SJCRH30 (cell line): ENCODE measurements at regions not wholly inside any gene's neighbourhood (a gene's known extent, or its start where the extent isn't known, plus 50 kb on each side); places are given as distances from the start of the nearest gene placed in this dataset.

Experiments
- DNase-seq, 2 experiments: peaks; one replicate each; pipeline ENCODE4 v3.0.0-alpha.2; 2015 to 2020
- H3K27ac ChIP-seq: fragments of 250-450 bp; sonication (Bioruptor Pico); 2 replicates; pipeline ENCODE4 v1.5.1; 2020; ENCODE audit warnings: mild to moderate bottlenecking, moderate library complexity
- H3K27me3 ChIP-seq: fragments of 250-450 bp; sonication (Bioruptor Pico); 2 replicates; pipeline ENCODE4 v1.5.1; 2020; ENCODE audit warnings: mild to moderate bottlenecking, moderate library complexity
- H3K36me3 ChIP-seq: fragments of 250-450 bp; sonication (Bioruptor Pico); 2 replicates; pipeline ENCODE4 v1.5.1; 2020; ENCODE audit warnings: mild to moderate bottlenecking, moderate library complexity
- H3K4me1 ChIP-seq: fragments of 250-450 bp; sonication (Bioruptor Pico); 2 replicates; pipeline ENCODE4 v1.5.1; 2020; ENCODE audit warnings: mild to moderate bottlenecking, moderate library complexity
- H3K4me3 ChIP-seq: fragments of 250-450 bp; sonication (Bioruptor Pico); 2 replicates; pipeline ENCODE4 v1.5.1; 2020; ENCODE audit warnings: mild to moderate bottlenecking, moderate library complexity
- H3K9me3 ChIP-seq: fragments of 250-450 bp; sonication (Bioruptor Pico); replicated peaks from 2 replicates; pipeline ENCODE4 v1.5.1; 2020; ENCODE audit warnings: mild to moderate bottlenecking, moderate library complexity

DNA sequence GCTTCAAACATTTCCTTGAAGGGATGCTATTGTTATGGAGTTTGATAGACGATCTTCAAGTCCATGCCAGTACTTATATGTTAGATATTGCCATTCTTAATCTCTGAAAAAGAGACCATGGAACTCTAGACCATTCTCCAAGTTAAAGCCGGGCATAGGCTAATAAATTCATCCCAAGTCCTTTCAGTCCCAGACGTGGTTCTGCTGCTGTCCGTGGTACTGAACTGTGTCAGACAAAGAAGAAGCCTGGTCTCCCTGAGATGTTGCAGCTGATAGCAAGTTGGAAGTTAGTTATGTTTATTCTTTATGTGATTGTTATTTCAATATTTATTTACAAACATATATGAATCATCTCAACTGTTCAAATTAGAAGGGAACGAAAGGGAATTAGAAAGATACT is 158.7 kb downstream of the NMUR2 start:
- Histone ChIP-seq H3K4me1 (no peaks in the 10 kb centered on the region), H3K4me3 (no peak overlapping the region), H3K9me3 (no peaks in the 10 kb centered on the region), H3K36me3 (no peaks in the 10 kb centered on the region), H3K27me3 (no peaks in the 10 kb centered on the region), H3K27ac (no peak overlapping the region)
- DNase-seq, result peak; percentile 49 to 68

- Histone ChIP-seq H3K27me3 (no peaks in the 10 kb centered on the region), H3K4me3 (no peak overlapping the region), H3K4me1 (no peaks in the 10 kb centered on the region), H3K36me3 (no peaks in the 10 kb centered on the region), H3K9me3 (no peaks in the 10 kb centered on the region), H3K27ac (no peak overlapping the region)
- DNase-seq, result no peak
Observed at GRCh38 chr5:152237531-152237930, 167.5 kb downstream of the NMUR2 start.

DNA sequence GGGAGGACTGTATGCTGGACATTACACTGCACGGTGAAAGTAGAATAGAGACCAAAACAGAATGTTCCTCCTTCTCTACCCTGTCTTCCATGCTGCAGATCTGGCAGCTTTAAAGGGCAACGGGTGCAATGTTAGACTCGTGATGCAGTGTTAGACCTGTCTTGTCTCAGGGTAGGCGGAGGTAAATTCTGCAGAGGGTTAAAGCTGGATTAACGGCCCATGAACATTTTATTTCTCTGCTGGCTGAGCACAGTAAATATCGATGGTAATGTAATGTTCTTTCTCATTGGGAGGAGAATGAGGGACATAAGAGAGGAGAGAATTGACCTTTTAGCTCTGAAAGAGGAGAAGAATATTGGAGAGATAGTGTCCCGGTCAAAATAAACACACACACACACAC is 178.9 kb downstream of the NMUR2 start:
- no peaks in the 10 kb centered on the region for H3K9me3 ChIP-seq
- H3K27ac ChIP-seq, result no peak overlapping the region
- H3K4me3 ChIP-seq, result no peak overlapping the region
- no peaks in the 10 kb centered on the region for H3K4me1 ChIP-seq
- H3K36me3 ChIP-seq, result no peaks in the 10 kb centered on the region
- no peak for DNase-seq
- no peaks in the 10 kb centered on the region for H3K27me3 ChIP-seq

DNA sequence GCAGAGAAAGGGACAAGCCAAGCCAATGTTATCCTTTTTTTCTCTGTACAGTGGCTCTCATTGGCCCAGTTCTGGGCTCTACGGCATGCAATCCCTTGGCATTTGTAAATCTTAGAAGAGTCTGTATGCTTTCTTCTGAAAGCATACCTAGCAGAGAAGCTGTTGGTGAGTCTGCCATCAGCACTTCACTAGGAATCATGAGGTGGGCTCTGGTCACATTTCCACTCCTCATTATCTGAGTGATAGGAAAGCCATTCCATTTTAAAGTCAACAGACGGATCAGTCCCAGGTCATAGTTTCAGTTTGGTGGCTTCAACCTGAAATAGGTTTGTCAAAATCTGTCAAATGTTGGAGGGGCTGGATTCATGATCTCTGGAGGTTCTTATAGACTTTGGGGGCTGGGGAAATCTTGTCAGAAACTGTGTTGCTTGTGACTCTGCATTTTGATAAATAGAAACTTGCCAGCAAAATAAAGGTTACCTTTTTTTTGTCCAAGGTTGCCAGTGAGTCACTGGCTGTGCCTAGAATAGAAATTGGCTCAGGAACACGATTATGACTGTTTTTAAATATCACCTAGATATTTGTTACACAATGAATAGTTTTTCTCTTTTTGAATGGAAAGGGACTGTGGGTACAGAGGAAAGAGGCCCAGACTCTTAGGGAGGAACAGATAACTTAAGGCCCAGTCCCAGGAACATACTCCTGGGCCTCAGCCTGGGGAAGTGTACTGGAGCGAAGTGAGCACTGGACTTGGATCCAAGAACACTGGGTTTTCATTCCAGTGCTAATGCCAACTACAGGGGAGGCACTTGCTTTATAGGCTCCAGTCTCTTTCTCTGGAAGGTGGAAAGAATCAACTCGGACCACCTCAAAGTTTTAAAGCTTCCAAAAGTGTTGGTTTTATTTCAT is 183.1 kb downstream of the NMUR2 start:
- no peaks in the 10 kb centered on the region for H3K4me1 ChIP-seq
- H3K36me3 ChIP-seq, result no peaks in the 10 kb centered on the region
- no peak overlapping the region for H3K4me3 ChIP-seq
- no peak overlapping the region for H3K27ac ChIP-seq
- DNase-seq, result no peak
- no peaks in the 10 kb centered on the region for H3K27me3 ChIP-seq
- no peaks in the 10 kb centered on the region for H3K9me3 ChIP-seq

- DNase-seq, result no peak
- H3K27me3 ChIP-seq, result no peaks in the 10 kb centered on the region
- H3K36me3 ChIP-seq, result no peaks in the 10 kb centered on the region
Observed at GRCh38 chr5:152218694-152219093, 186.4 kb downstream of the NMUR2 start.

DNA sequence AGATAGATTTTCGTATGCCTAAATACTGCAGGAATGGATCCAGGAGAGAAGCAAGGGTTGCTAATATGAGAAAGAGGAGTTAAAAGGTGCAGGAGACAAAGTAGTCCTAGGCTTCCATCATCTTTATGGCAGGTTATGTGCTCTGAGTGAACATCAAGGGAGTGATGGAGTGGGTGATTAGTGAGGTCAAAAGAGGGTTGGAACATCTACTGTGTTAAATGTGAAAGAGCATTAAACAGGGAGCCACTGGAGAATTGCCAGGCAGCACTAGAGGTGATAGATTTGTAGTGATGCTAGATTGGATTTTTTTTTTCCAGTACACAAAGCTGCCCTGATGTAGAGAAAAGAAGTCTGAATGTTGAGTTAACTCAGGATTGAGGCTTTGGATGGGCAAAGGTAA is 199.3 kb downstream of the NMUR2 start:
- Histone ChIP-seq H3K36me3 (no peaks in the 10 kb centered on the region), H3K27ac (no peak overlapping the region), H3K4me1 (no peaks in the 10 kb centered on the region), H3K9me3 (no peaks in the 10 kb centered on the region), H3K4me3 (no peak overlapping the region), H3K27me3 (0 out of 2 replicates have a peak, but pooled peaks cover 3% of the 10 kb centered on the region)
- DNase-seq, result no peak

More at GRCh38 chr5:152218694-152219093, 186.4 kb downstream of the NMUR2 start:
- Histone ChIP-seq H3K27ac (no peak overlapping the region), H3K9me3 (no peaks in the 10 kb centered on the region), H3K4me1 (no peaks in the 10 kb centered on the region), H3K4me3 (no peak overlapping the region)

DNA sequence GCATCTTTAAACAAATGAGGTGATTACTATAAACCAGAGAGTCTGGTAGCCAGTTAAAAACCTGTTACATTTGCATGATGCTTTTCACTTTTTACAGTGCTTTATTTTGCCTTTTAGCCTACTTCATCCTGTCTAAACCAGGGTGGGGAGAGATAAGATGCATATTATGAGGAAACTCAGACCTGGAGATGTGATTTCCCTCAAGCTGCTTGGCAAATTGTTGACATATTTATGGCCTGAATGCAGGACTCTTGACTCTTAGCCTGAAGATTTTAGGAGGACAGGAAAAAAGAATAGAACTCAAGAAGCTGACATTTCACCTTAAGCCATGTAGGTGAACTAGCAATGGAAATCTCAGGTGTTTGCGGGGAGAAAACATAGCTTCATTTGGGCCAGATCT is 202.8 kb downstream of the NMUR2 start:
- H3K4me1 ChIP-seq, result no peaks in the 10 kb centered on the region
- no peak overlapping the region for H3K4me3 ChIP-seq
- H3K9me3 ChIP-seq, result no peaks in the 10 kb centered on the region
- no peak for DNase-seq
- no peaks in the 10 kb centered on the region for H3K36me3 ChIP-seq
- no peak overlapping the region for H3K27ac ChIP-seq
- 0 out of 2 replicates have a peak, but pooled peaks cover 3% of the 10 kb centered on the region for H3K27me3 ChIP-seq

DNA sequence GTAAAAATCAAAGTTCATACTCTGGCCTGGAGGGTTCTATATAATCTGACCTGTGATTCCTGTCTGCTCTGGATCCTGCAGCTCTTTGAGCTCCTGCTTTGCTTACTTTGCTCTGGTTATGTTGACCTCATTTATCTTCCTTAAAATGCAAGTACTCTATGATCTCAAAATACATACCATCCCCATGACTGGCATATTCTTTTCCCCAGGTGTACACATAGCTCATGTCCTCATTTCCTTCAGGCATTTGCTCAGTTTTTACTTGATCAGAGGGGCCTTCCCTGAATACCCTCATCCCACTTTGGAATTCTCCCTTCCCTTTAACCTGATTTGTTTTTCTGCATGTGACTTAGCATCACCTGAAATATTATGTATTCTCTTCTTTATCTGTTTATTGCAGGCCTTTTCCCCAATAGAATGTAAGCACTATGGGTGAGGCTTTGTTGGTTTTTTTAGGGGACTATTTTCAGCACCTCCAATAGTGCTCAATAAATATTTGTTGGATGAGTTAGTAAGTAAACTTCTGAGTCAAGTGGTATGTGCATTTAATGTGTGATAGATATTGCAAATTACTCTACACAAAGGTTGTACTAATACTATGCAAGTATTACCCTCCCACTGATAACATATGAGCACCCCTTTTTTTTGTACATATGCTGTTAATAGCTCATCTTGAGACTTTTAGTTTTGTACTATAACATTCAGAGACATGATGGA is 211.5 kb downstream of the NMUR2 start:
- no peak overlapping the region for H3K4me3 ChIP-seq
- H3K9me3 ChIP-seq, result no peaks in the 10 kb centered on the region
- H3K27me3 ChIP-seq, result no peaks in the 10 kb centered on the region
- H3K36me3 ChIP-seq, result no peaks in the 10 kb centered on the region
- no peaks in the 10 kb centered on the region for H3K4me1 ChIP-seq
- H3K27ac ChIP-seq, result no peak overlapping the region
- DNase-seq, result no peak

- Histone ChIP-seq H3K27ac (no peak overlapping the region), H3K9me3 (no peaks in the 10 kb centered on the region), H3K36me3 (no peaks in the 10 kb centered on the region), H3K4me1 (no peaks in the 10 kb centered on the region), H3K27me3 (no peaks in the 10 kb centered on the region), H3K4me3 (no peak overlapping the region)
- no peak for DNase-seq
Observed at GRCh38 chr5:152188251-152188650, 216.8 kb downstream of the NMUR2 start.

DNA sequence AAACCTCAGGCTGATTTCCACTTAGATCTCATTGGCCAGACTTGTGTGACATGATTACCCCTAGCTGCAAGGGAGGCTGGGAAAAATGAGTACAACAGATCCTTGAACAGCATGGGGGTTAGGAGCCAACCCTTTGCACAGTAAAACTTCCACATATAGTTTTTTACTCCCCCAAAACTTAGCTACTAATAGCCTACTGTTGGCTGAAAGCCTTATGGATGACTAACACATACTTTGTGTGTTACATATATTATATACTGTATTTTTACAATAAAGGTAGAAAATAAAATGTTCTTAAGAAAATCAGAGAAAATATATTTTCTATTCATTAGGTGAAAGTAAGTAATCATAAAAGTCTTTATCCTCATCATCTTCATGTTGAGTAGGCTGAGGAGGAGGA is 217.4 kb downstream of the NMUR2 start:
- Histone ChIP-seq H3K36me3 (no peaks in the 10 kb centered on the region), H3K4me1 (no peaks in the 10 kb centered on the region), H3K9me3 (no peaks in the 10 kb centered on the region), H3K27ac (no peak overlapping the region), H3K4me3 (no peak overlapping the region), H3K27me3 (no peaks in the 10 kb centered on the region)
- no peak for DNase-seq

- no peak for DNase-seq
- H3K4me1 ChIP-seq, result no peaks in the 10 kb centered on the region
- no peaks in the 10 kb centered on the region for H3K9me3 ChIP-seq
- H3K4me3 ChIP-seq, result no peak overlapping the region
- no peaks in the 10 kb centered on the region for H3K36me3 ChIP-seq
- no peaks in the 10 kb centered on the region for H3K27me3 ChIP-seq
- no peak overlapping the region for H3K27ac ChIP-seq
Observed at GRCh38 chr5:152185547-152186245, 219.4 kb downstream of the NMUR2 start.

DNA sequence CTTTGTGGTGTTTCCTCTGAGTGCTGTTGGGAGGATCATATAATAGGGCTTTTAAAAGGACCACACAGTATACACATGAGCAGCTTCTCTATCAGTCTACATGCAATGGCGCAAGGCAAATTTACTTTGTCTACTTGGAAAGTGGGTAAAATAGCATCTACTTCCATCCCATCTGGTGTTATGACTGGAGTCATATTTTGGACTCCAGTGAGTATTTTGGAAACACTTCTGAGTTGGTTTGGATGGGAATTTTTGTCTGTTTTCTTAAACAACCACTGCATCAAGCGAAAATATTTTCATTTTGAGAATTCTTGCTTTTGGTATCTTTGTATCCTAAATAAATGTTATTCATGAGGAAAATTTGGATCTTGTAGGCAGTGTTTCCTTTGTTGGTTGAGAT is 220.8 kb downstream of the NMUR2 start:
- Histone ChIP-seq H3K4me1 (no peaks in the 10 kb centered on the region), H3K4me3 (no peak overlapping the region), H3K27ac (no peak overlapping the region), H3K9me3 (no peaks in the 10 kb centered on the region), H3K36me3 (no peaks in the 10 kb centered on the region), H3K27me3 (no peaks in the 10 kb centered on the region)
- no peak for DNase-seq

DNA sequence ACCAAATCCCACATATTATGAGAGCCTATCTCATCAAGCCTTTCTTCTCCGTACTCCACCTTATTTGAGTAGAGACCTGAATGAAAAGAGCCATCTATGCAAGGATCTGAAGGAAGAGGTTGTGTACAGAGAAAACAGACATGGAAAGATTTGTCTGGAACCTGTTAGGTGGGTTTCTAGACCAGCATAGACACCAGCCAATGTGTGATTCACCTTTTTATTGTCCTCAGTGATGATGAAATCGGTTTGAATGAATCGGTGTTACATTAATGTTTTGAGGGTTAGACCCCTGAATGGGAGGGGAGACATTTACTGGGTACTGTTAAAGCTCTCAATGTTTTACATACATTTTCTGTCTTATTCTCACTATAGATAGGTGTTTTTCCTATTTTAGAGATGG is 223.6 kb downstream of the NMUR2 start:
- H3K4me1 ChIP-seq, result no peaks in the 10 kb centered on the region
- H3K27me3 ChIP-seq, result no peaks in the 10 kb centered on the region
- no peak for DNase-seq
- H3K27ac ChIP-seq, result no peak overlapping the region
- no peaks in the 10 kb centered on the region for H3K36me3 ChIP-seq
- no peaks in the 10 kb centered on the region for H3K9me3 ChIP-seq
- no peak overlapping the region for H3K4me3 ChIP-seq

DNA sequence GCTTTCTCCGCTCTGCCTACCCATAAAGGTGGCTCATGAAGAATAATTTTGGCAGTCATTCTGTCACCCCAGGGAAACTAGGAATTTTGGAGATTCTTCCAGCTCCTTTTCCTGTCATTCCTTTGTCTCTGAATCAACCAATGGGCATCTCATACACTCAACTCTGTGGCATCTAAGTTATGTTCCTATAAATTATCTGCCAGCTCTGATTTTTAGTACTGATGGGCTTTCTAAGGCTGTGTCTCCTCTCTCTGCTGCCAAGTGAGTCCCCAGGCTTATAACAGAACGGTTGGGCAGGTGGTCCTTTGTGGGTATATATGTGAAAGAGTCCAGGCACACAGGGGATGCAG is 226.8 kb downstream of the NMUR2 start:
- Histone ChIP-seq H3K27ac (no peak overlapping the region), H3K4me1 (no peaks in the 10 kb centered on the region), H3K27me3 (0 out of 2 replicates have a peak, but pooled peaks cover 4% of the 10 kb centered on the region), H3K4me3 (no peak overlapping the region), H3K36me3 (no peaks in the 10 kb centered on the region), H3K9me3 (no peaks in the 10 kb centered on the region)
- no peak for DNase-seq
